GM12873 (cell line): ENCODE measurements at regions not wholly inside any gene's neighbourhood (a gene's known extent, or its start where the extent isn't known, plus 50 kb on each side); places are given as distances from the start of the nearest gene placed in this dataset.

Experiments
- CTCF ChIP-seq: IDR thresholded peaks from 2 replicates; pipeline ENCODE4 v1.5.1; 2012; ENCODE audit warnings: low read depth, mild to moderate bottlenecking, moderate library complexity, low read length, control low read depth; ENCODE audit not compliant: insufficient read depth; ENCODE audit errors: missing control alignments

GRCh38 chr5:129398026-129398678 lies 61.9 kb upstream of the ADAMTS19 start:
- TF ChIP-seq CTCF: no peak

- TF ChIP-seq CTCF: no peak
Measured at GRCh38 chr5:129399069-129399468, 61.0 kb upstream of the ADAMTS19 start.

- TF ChIP-seq CTCF: no peak
Measured at GRCh38 chr5:129400395-129400983, 59.6 kb upstream of the ADAMTS19 start.

- TF ChIP-seq CTCF: no peak
Measured at GRCh38 chr5:129405222-129405621, 54.9 kb upstream of the ADAMTS19 start.

GRCh38 chr5:129406440-129406839 lies 53.7 kb upstream of the ADAMTS19 start:
- no peak for TF ChIP-seq CTCF
